GM12874 (cell line): ENCODE measurements at regions not wholly inside any gene's neighbourhood (a gene's known extent, or its start where the extent isn't known, plus 50 kb on each side); places are given as distances from the start of the nearest gene placed in this dataset.

ENCODE experiments used
- CTCF ChIP-seq: IDR thresholded peaks from 2 replicates; pipeline ENCODE4 v1.5.1; 2011; ENCODE audit warnings: low read depth, mild to moderate bottlenecking, control low read depth, low read length, moderate library complexity; ENCODE audit not compliant: insufficient read depth

GRCh38 chr12:84701041-84701440 is 211.6 kb downstream of the SLC6A15 start:
- TF ChIP-seq CTCF: no peak

GRCh38 chr12:84698576-84699333 is 213.8 kb downstream of the SLC6A15 start:
- TF ChIP-seq CTCF: no peak

GRCh38 chr12:84696908-84697540 is 215.6 kb downstream of the SLC6A15 start:
- no peak for TF ChIP-seq CTCF

GRCh38 chr12:84696281-84696680 is 216.3 kb downstream of the SLC6A15 start:
- TF ChIP-seq CTCF: no peak

GRCh38 chr12:84694116-84694515 is 218.5 kb downstream of the SLC6A15 start:
- TF ChIP-seq CTCF: no peak

GRCh38 chr12:84692071-84692470 is 220.5 kb downstream of the SLC6A15 start:
- no peak for TF ChIP-seq CTCF

- TF ChIP-seq CTCF: no peak
These were observed 221.3 kb downstream of the SLC6A15 start for GRCh38 chr12:84691266-84691665.
